ENCODE measurements at regions not wholly inside any gene's neighbourhood (a gene's known extent, or its start where the extent isn't known, plus 50 kb on each side); places are given as distances from the start of the nearest gene placed in this dataset.

GRCh38 chr4:38203609-38204008, 243.4 kb downstream of the PTTG2 start:
- H3K4me1 ChIP-seq (ENCODE audit: control insufficient read depth, insufficient read depth, low read length): no peaks in the 10 kb centered on the region
- peaks cover 17% of the 10 kb centered on the region for H3K27me3 ChIP-seq (ENCODE audit: control insufficient read depth, insufficient read depth, low read length)
- no peak overlapping the region for H3K4me2 ChIP-seq (ENCODE audit: low read depth, low read length)
- H4K8ac ChIP-seq (ENCODE audit: low read depth in 2 of 2, low read length in 2 of 2): no peak overlapping the region
- no peaks in the 10 kb centered on the region for H3K36me3 ChIP-seq (ENCODE audit: control insufficient read depth, insufficient read depth, low read length)
- H3K4me3 ChIP-seq (ENCODE audit: insufficient read depth, low read depth, low read length): no peak overlapping the region
- no peak overlapping the region for H2BK20ac ChIP-seq (ENCODE audit: low read depth, low read length)
- no peak for DNase-seq
- H3K9me3 ChIP-seq (ENCODE audit: control insufficient read depth, insufficient read depth, low read length): peaks cover 5% of the 10 kb centered on the region; the same call in 1 of the 2 replicates
- no peak overlapping the region for H3K23ac ChIP-seq (ENCODE audit: low read depth, low read length)
- no peak overlapping the region for H2BK15ac ChIP-seq (ENCODE audit: low read depth, low read length)
- H3K18ac ChIP-seq (ENCODE audit: low read depth, low read length): no peak overlapping the region
- no peak overlapping the region for H3K9ac ChIP-seq (ENCODE audit: low read depth, low read length)
- no peaks in the 10 kb centered on the region for H3K9me1 ChIP-seq (ENCODE audit: insufficient read depth, low read length)
- no peak overlapping the region for H3K56ac ChIP-seq (ENCODE audit: extremely low read depth, insufficient read depth, low read length)
- H2AK9ac ChIP-seq (replicated peaks; ENCODE audit: low read depth, low read length, poor library complexity): no peak overlapping the region
- POLR2A ChIA-PET (ENCODE audit: unreplicated experiment): no interaction called here
- no CpG with 5 or more reads among the region's 3 CpGs for WGBS, 2 experiments (ENCODE audit: extremely low coverage in 2 of 2, insufficient read length in 1 of 2)
- no peaks in the 10 kb centered on the region for H4K20me1 ChIP-seq (ENCODE audit: insufficient read depth, low read length)
- no peak for ATAC-seq (ENCODE audit: low read depth)
- no peak overlapping the region for H3K14ac ChIP-seq (replicated peaks; ENCODE audit: low read depth, low read length)
- CTCF ChIA-PET: no interaction called here
- H3K4ac ChIP-seq (ENCODE audit: low read depth, low read length): no peak overlapping the region
- dilution Hi-C loops (cut with HindIII; ENCODE audit: low sequenced_read_pairs, unreplicated experiment): no loop called here
- no peaks in the 10 kb centered on the region for H3K79me1 ChIP-seq (ENCODE audit: low read depth in 1 of 2, low read length in 2 of 2)
- no peak overlapping the region for H2AFZ ChIP-seq (replicated peaks; ENCODE audit: low read length, poor library complexity)
- no TSS peak for BruUV-seq (replicated peaks)
- H2BK5ac ChIP-seq (ENCODE audit: low read depth, low read length, poor library complexity, severe bottlenecking): no peak overlapping the region
- no peak overlapping the region for H2AK5ac ChIP-seq (ENCODE audit: low read depth, low read length)
- H2BK120ac ChIP-seq (ENCODE audit: low read depth, low read length): no peak overlapping the region
- no peak overlapping the region for H3K27ac ChIP-seq (ENCODE audit: insufficient read depth, low read length)
- in situ Hi-C loops (cut with MboI; ENCODE audit: low sequenced_read_pairs): no loop called here
- no peak overlapping the region for H4K91ac ChIP-seq (ENCODE audit: insufficient read depth, low read depth, low read length)
- TF ChIP-seq MAZ (IDR thresholded peaks at IDR 0.05; ENCODE audit: borderline replicate concordance, low read depth, low read length): no peak
- no peak for TF ChIP-seq SMC3 (IDR thresholded peaks at IDR 0.05; ENCODE audit: low read depth, low read length)
- no peak for TF ChIP-seq CTCF (conservative IDR thresholded peaks at IDR 0.05; ENCODE audit: low read depth, low read length)
- no peak for TF ChIP-seq CHD1 (IDR thresholded peaks at IDR 0.05; ENCODE audit: low read depth, low read length)
- no peak for TF ChIP-seq MXI1 (IDR thresholded peaks at IDR 0.05; ENCODE audit: borderline replicate concordance, low read depth, low read length)
- TF ChIP-seq RFX5 (IDR thresholded peaks at IDR 0.05; ENCODE audit: low read depth, low read length): no peak
- TF ChIP-seq NFE2L2 (IDR thresholded peaks at IDR 0.05; ENCODE audit: low read depth, low read length): no peak
- no peak for TF ChIP-seq POLR2A (IDR thresholded peaks at IDR 0.05; ENCODE audit: low read depth, low read length)
- TF ChIP-seq RCOR1 (IDR thresholded peaks at IDR 0.05; ENCODE audit: insufficient replicate concordance, low read length): no peak
- TF ChIP-seq BHLHE40 (IDR thresholded peaks at IDR 0.05; ENCODE audit: low read depth, low read length): no peak
- TF ChIP-seq MAFK (IDR thresholded peaks at IDR 0.05; ENCODE audit: low read depth, low read length): no peak
- H4K5ac ChIP-seq (ENCODE audit: low read depth, low read length): no peak overlapping the region
- intact Hi-C loops (cut with micrococcal nuclease): no loop called here

Data from IMR-90 (cell line).